T-helper 2 cell treated with Interferon-gamma antibody and Interleukin-4, amounts not matched to agents 5 μg/mL and 100 μg/mL, for 36 hours (primary cell): ENCODE measurements at regions not wholly inside any gene's neighbourhood (a gene's known extent, or its start where the extent isn't known, plus 50 kb on each side); places are given as distances from the start of the nearest gene placed in this dataset.

ENCODE experiments used
- DNase-seq: peaks from one replicate; pipeline ENCODE4 v3.0.0; 2021; ENCODE audit warnings: low spot score
- H3K27ac Mint-ChIP-seq: one replicate; pipeline ENCODE4 v1.8.0; 2021; ENCODE audit warnings: mild to moderate bottlenecking, mixed read lengths
- H3K27me3 Mint-ChIP-seq: one replicate; pipeline ENCODE4 v1.8.0; 2021; ENCODE audit warnings: low read depth, mixed read lengths
- H3K36me3 Mint-ChIP-seq: one replicate; pipeline ENCODE4 v1.8.0; 2021; ENCODE audit warnings: low read depth, mixed read lengths
- H3K4me1 Mint-ChIP-seq: one replicate; pipeline ENCODE4 v1.8.0; 2021; ENCODE audit warnings: low read depth, mixed read lengths
- H3K4me3 Mint-ChIP-seq: one replicate; pipeline ENCODE4 v1.8.0; 2022; ENCODE audit warnings: mild to moderate bottlenecking, moderate library complexity, mixed read lengths
- H3K9me3 Mint-ChIP-seq: one replicate; pipeline ENCODE4 v1.8.0; 2021; ENCODE audit warnings: mixed read lengths

- Mint-ChIP-seq H3K36me3 (no peaks in the 10 kb centered on the region), H3K9me3 (no peaks in the 10 kb centered on the region), H3K27me3 (no peaks in the 10 kb centered on the region), H3K27ac (no peak overlapping the region), H3K4me3 (no peak overlapping the region), H3K4me1 (no peaks in the 10 kb centered on the region)
- DNase-seq = no peak
Observed at GRCh38 chr15:56820333-56820732, 87.0 kb upstream of the ZNF280D start.

GRCh38 chr15:56817321-56818080 lies 84.2 kb upstream of the ZNF280D start:
- no peak overlapping the region for H3K4me3 Mint-ChIP-seq
- no peaks in the 10 kb centered on the region for H3K27me3 Mint-ChIP-seq
- H3K27ac Mint-ChIP-seq = no peak overlapping the region
- H3K36me3 Mint-ChIP-seq = no peaks in the 10 kb centered on the region
- peaks cover 3% of the 10 kb centered on the region for H3K4me1 Mint-ChIP-seq
- DNase-seq = no peak
- H3K9me3 Mint-ChIP-seq = no peaks in the 10 kb centered on the region

DNA sequence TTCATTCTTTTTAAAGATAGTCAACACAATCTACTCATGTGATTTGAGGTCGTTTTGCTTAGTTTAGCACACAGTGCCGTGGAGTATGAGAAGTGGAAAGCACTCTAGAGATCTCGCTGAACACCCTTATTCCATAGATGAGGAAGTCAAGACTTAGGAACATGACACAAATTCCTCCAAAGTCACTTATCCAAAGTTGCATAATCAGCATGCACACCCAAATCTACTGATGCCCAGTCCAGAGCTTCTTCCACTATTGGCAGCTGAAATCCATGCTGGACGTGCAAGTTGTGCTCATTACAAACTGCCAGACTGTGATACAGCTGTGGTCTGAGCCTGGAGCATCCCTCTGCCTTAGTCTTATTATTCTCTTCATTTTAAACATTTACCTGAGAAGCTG lies 83.5 kb upstream of the ZNF280D start:
- no peak overlapping the region for H3K27ac Mint-ChIP-seq
- no peak overlapping the region for H3K4me3 Mint-ChIP-seq
- no peaks in the 10 kb centered on the region for H3K9me3 Mint-ChIP-seq
- H3K36me3 Mint-ChIP-seq = no peaks in the 10 kb centered on the region
- H3K4me1 Mint-ChIP-seq = peaks cover 3% of the 10 kb centered on the region
- DNase-seq = no peak
- no peaks in the 10 kb centered on the region for H3K27me3 Mint-ChIP-seq

- no peak overlapping the region for H3K27ac Mint-ChIP-seq
- no peak for DNase-seq
- peaks cover 3% of the 10 kb centered on the region for H3K4me1 Mint-ChIP-seq
- H3K36me3 Mint-ChIP-seq = no peaks in the 10 kb centered on the region
- no peaks in the 10 kb centered on the region for H3K27me3 Mint-ChIP-seq
- no peak overlapping the region for H3K4me3 Mint-ChIP-seq
- H3K9me3 Mint-ChIP-seq = no peaks in the 10 kb centered on the region
Observed at GRCh38 chr15:56815247-56815646, 81.9 kb upstream of the ZNF280D start.

DNA sequence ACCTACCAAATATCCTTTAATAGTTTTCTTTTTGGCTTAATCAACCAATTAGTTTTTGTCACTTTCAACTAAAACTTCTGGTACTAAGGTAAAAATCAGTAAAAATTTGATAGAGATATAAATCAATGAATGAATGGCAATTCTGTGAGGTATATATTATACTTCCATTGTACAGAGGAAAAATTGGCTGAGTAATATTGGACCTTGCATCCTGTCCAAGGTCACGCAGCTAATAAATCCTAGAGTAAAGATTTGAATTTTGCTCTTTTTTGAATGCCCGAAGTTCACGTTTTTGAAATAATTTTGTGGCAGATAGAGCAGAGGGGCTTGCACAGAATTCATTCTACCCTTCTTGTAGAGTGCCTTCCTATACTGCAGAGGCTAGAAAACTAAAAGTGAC lies 81.1 kb upstream of the ZNF280D start:
- H3K27ac Mint-ChIP-seq = no peak overlapping the region
- no peaks in the 10 kb centered on the region for H3K27me3 Mint-ChIP-seq
- DNase-seq = no peak
- no peaks in the 10 kb centered on the region for H3K36me3 Mint-ChIP-seq
- H3K4me1 Mint-ChIP-seq = peaks cover 3% of the 10 kb centered on the region
- no peak overlapping the region for H3K4me3 Mint-ChIP-seq
- no peaks in the 10 kb centered on the region for H3K9me3 Mint-ChIP-seq

GRCh38 chr15:56813995-56814394 lies 80.7 kb upstream of the ZNF280D start:
- Mint-ChIP-seq H3K9me3 (peaks cover 2% of the 10 kb centered on the region), H3K27me3 (no peaks in the 10 kb centered on the region), H3K4me1 (peaks cover 3% of the 10 kb centered on the region), H3K27ac (no peak overlapping the region), H3K36me3 (no peaks in the 10 kb centered on the region), H3K4me3 (no peak overlapping the region)
- no peak for DNase-seq

GRCh38 chr15:56812961-56813360 lies 79.7 kb upstream of the ZNF280D start:
- H3K4me3 Mint-ChIP-seq = no peak overlapping the region
- no peak overlapping the region for H3K27ac Mint-ChIP-seq
- H3K27me3 Mint-ChIP-seq = no peaks in the 10 kb centered on the region
- H3K4me1 Mint-ChIP-seq = peaks cover 3% of the 10 kb centered on the region
- no peak for DNase-seq
- no peaks in the 10 kb centered on the region for H3K36me3 Mint-ChIP-seq
- peaks cover 13% of the 10 kb centered on the region for H3K9me3 Mint-ChIP-seq

- H3K27me3 Mint-ChIP-seq = no peaks in the 10 kb centered on the region
- DNase-seq = no peak
- H3K4me1 Mint-ChIP-seq = peaks cover 3% of the 10 kb centered on the region
- peaks cover 17% of the 10 kb centered on the region for H3K9me3 Mint-ChIP-seq
- H3K27ac Mint-ChIP-seq = no peak overlapping the region
- no peak overlapping the region for H3K4me3 Mint-ChIP-seq
- no peaks in the 10 kb centered on the region for H3K36me3 Mint-ChIP-seq
Observed at GRCh38 chr15:56812221-56812620, 78.9 kb upstream of the ZNF280D start.

DNA sequence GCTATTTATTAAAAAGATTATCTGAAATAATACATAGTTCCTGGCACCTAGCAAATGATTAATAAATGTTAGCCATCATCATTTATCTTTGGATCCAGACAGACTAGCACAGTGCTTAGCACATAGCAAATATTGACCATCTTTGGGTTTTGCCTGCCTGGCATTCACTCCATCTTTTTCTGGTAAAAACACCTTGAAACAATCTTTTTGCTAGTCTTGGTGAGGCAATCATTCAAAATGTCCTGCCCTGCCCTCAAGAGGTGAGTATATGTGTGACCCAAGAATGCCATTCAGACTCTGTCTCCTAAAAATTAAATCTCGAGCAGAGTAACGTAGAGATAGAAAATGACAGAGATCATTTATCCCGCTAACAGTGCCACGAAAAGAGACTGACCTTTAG lies 78.3 kb upstream of the ZNF280D start:
- Mint-ChIP-seq H3K4me1 (peaks cover 3% of the 10 kb centered on the region), H3K4me3 (no peak overlapping the region), H3K36me3 (no peaks in the 10 kb centered on the region), H3K9me3 (peaks cover 21% of the 10 kb centered on the region), H3K27me3 (no peaks in the 10 kb centered on the region), H3K27ac (no peak overlapping the region)
- no peak for DNase-seq

DNA sequence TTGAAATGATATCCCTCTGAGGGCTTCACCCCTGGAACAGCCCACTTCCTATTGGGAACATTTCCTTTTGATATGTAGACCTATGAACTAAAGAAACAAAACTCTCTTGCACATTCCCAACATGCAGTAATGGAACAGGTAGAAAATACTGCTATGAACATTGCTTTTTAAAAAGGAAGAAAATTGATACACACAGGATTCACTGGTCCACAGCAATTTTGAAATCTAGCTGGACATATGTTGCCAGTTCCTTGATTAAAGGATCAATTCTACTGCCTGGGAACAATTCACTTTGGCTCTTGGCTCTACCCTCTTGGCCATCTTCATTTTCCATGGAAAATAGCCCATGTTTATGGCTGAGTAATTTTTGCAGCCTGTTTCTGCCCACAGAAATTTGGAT lies 74.9 kb upstream of the ZNF280D start:
- Mint-ChIP-seq H3K27me3 (peaks cover 6% of the 10 kb centered on the region), H3K36me3 (peaks cover 2% of the 10 kb centered on the region), H3K9me3 (peaks cover 21% of the 10 kb centered on the region), H3K27ac (no peak overlapping the region), H3K4me3 (no peak overlapping the region), H3K4me1 (peaks cover 5% of the 10 kb centered on the region)
- no peak for DNase-seq

DNA sequence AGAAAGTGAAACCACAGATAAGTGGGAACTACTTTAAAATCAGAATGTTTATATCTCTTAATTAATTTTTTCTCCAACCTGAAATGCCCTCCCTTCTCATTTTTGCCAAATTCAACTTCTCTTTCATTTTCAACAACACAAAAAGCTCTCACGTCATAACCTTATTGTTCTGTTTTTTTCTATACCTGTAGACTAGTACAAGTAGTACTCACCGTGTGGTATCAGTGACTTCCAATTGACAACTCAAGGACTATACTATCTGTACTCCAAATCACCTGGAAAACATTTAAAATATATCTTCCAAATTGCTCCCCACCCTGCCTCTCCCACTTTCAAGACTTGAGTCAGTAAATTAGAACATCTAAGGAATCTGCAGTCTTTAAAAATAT lies 72.8 kb upstream of the ZNF280D start:
- no peak overlapping the region for H3K4me3 Mint-ChIP-seq
- peaks cover 21% of the 10 kb centered on the region for H3K9me3 Mint-ChIP-seq
- peaks cover 14% of the 10 kb centered on the region for H3K27me3 Mint-ChIP-seq
- peaks cover 2% of the 10 kb centered on the region for H3K36me3 Mint-ChIP-seq
- peaks cover 5% of the 10 kb centered on the region for H3K4me1 Mint-ChIP-seq
- no peak for DNase-seq
- H3K27ac Mint-ChIP-seq = no peak overlapping the region

DNA sequence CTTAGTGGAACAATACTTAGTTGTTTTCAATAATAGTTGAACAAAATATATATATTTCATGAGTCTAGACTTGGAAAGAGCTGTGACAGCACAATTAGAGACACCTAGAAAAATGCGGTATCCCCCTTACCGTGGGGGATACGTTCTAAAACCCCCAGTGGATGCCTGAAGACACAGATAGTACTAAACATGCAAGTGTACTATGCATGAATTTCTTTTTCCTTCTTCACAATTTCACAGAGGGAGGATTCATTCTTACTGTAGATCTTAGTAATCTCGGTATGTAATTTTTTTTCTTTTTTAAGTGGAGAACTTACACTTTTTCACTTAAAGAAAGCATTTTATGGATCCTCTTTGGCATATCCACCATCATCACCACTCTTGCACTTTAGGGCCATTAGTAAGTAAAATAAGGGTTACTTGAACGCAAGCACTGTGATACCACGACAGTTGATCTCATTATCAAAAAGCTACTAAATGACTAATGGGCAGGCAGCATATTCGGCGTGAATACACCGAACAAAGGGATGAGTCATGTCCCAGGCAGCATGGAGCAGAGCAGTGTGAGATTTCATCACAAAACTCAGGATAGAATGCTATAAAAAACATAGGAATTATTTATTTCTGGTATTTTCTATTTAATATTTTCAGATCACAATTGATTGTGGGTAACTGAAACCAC lies 72.3 kb upstream of the ZNF280D start:
- Mint-ChIP-seq H3K9me3 (peaks cover 21% of the 10 kb centered on the region), H3K27ac (no peak overlapping the region), H3K27me3 (peaks cover 14% of the 10 kb centered on the region), H3K36me3 (peaks cover 2% of the 10 kb centered on the region), H3K4me1 (peaks cover 5% of the 10 kb centered on the region), H3K4me3 (no peak overlapping the region)
- peak; percentile 13 for DNase-seq

DNA sequence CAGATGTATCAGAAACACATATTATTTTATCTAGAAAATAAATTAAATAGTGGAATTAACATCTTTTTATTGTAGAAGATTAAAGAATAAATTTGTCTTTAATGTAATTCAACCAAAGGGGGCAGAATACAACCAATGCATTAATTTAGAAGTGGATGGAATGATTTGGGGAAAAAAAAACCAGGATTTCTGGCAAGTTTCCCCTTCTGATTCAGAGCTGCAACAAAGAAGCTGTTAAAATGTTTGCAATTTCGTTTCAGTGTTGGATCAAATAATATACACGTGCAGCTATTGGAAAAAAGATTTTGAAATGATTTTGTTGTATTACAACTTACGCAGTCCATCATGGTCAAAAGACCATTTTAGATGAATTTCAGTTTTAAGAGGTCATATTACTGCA lies 71.6 kb upstream of the ZNF280D start:
- H3K9me3 Mint-ChIP-seq = peaks cover 21% of the 10 kb centered on the region
- peaks cover 5% of the 10 kb centered on the region for H3K4me1 Mint-ChIP-seq
- no peak overlapping the region for H3K27ac Mint-ChIP-seq
- peaks cover 2% of the 10 kb centered on the region for H3K36me3 Mint-ChIP-seq
- DNase-seq = no peak
- H3K4me3 Mint-ChIP-seq = no peak overlapping the region
- H3K27me3 Mint-ChIP-seq = peaks cover 14% of the 10 kb centered on the region

- H3K27ac Mint-ChIP-seq = no peak overlapping the region
- peaks cover 21% of the 10 kb centered on the region for H3K9me3 Mint-ChIP-seq
- H3K36me3 Mint-ChIP-seq = peaks cover 2% of the 10 kb centered on the region
- peaks cover 5% of the 10 kb centered on the region for H3K4me1 Mint-ChIP-seq
- no peak overlapping the region for H3K4me3 Mint-ChIP-seq
- DNase-seq = no peak
- H3K27me3 Mint-ChIP-seq = peaks cover 14% of the 10 kb centered on the region
Observed at GRCh38 chr15:56804279-56804678, 71.0 kb upstream of the ZNF280D start.
